GM12878 (cell line): ENCODE measurements at regions not wholly inside any gene's neighbourhood (a gene's known extent, or its start where the extent isn't known, plus 50 kb on each side); places are given as distances from the start of the nearest gene placed in this dataset.

Source experiments
- ATAC-seq: fragments of 200-7000 bp; cut with Tn5 transposase; 3 replicates; pipeline ENCODE4 v1.9.1; 2020; ENCODE audit warnings: mild to moderate bottlenecking, moderate library complexity
- BruUV-seq: library from RNA; stranded (reverse); fragments of 400-500 nt; replicated peaks from 2 replicates; lab custom pipeline; 2021; lab: Mats Ljungman, UMichigan
- CTCF ChIA-PET: fragments of 300-600 bp; sonication (Branson Sonifier 250); formaldehyde crosslinking; extraction: SDS; loops from one replicate; lab custom pipeline; 2021; ENCODE audit warnings: inconsistent platforms; lab: Yijun Ruan, JAX
- POLR2A ChIA-PET: fragments of 350-600 bp; formaldehyde crosslinking; extraction: SDS; loops from one replicate; lab custom pipeline; 2021; ENCODE audit warnings: inconsistent platforms; lab: Charles Lee
- RAD21 ChIA-PET: fragments of 300-600 bp; sonication (Branson Sonifier 250); formaldehyde crosslinking; loops from one replicate; lab custom pipeline; 2023; ENCODE audit warnings: antibody characterized with exemption; ENCODE audit not compliant: unreplicated experiment; lab: Charles Lee
- SMC1A ChIA-PET: fragments of 300-600 bp; sonication (Branson Sonifier 250); formaldehyde crosslinking; loops from one replicate; lab custom pipeline; 2023; ENCODE audit not compliant: unreplicated experiment, uncharacterized antibody; lab: Charles Lee
- DNase-seq: peaks from one replicate; pipeline ENCODE4 v3.0.0-alpha.2; 2011; ENCODE audit warnings: low read depth, low spot score
- FAIRE-seq: peaks from 3 replicates; lab custom pipeline; 2011; peaks lifted over from hg19 to GRCh38; lab: Jason Lieb, UNC
- H2AFZ ChIP-seq: 2 replicates; pipeline ENCODE4 v1.6.0; 2011; ENCODE audit warnings: low read depth, low read length, control low read depth; ENCODE audit not compliant: control insufficient read depth
- H3K27ac ChIP-seq: 2 replicates; pipeline ENCODE4 v1.5.1; 2011; ENCODE audit warnings: control low read depth; ENCODE audit not compliant: control insufficient read depth, insufficient read depth
- H3K27me3 ChIP-seq, 2 experiments: replicated peaks in 1 of 2; 2 replicates each; pipeline versions ENCODE4 v1.6.0 to v1.6.1; 2011; ENCODE audit warnings: low read length in 1 of 2; ENCODE audit not compliant: control insufficient read depth in 2 of 2, insufficient read depth in 2 of 2
- H3K36me3 ChIP-seq, 2 experiments: 2 replicates each; pipeline ENCODE4 v1.5.1; 2011; ENCODE audit warnings: low read length in 1 of 2; ENCODE audit not compliant: control insufficient read depth in 2 of 2, insufficient read depth in 2 of 2
- H3K4me1 ChIP-seq: 2 replicates; pipeline ENCODE4 v1.6.1; 2011; ENCODE audit warnings: mild to moderate bottlenecking, low read length, moderate library complexity, mixed read lengths; ENCODE audit not compliant: control insufficient read depth, insufficient read depth
- H3K4me2 ChIP-seq: 2 replicates; pipeline ENCODE4 v1.6.0; 2011; ENCODE audit warnings: control low read depth; ENCODE audit not compliant: control insufficient read depth, insufficient read depth
- H3K4me3 ChIP-seq: fragments of 200-600 bp; sonication (generic); 2 replicates; pipeline ENCODE4 v1.5.1; 2016
- H3K79me2 ChIP-seq: 2 replicates; pipeline ENCODE4 v1.6.0; 2011; ENCODE audit warnings: low read length; ENCODE audit not compliant: control insufficient read depth, insufficient read depth
- H3K9ac ChIP-seq: 2 replicates; pipeline ENCODE4 v1.8.0; 2011; ENCODE audit warnings: low read length, control low read depth, mixed read lengths; ENCODE audit not compliant: control insufficient read depth, insufficient read depth
- H3K9me3 ChIP-seq: replicated peaks from 3 replicates; pipeline ENCODE4 v1.5.1; 2011; ENCODE audit warnings: mild to moderate bottlenecking, low read length; ENCODE audit not compliant: control insufficient read depth, insufficient read depth
- H4K20me1 ChIP-seq: 2 replicates; pipeline ENCODE4 v1.6.0; 2011; ENCODE audit not compliant: control insufficient read depth, insufficient read depth
- BACH1 ChIP-seq: fragments of 450-650 bp; IDR thresholded peaks from 2 replicates; pipeline ENCODE4 v1.6.1; 2017; ENCODE audit warnings: mild to moderate bottlenecking, borderline replicate concordance
- BMI1 ChIP-seq: fragments of 450-650 bp; IDR thresholded peaks from 2 replicates; pipeline ENCODE4 v1.6.1; 2016; ENCODE audit warnings: mild to moderate bottlenecking, moderate library complexity, borderline replicate concordance
- E2F4 ChIP-seq: IDR thresholded peaks from 2 replicates; pipeline ENCODE4 v1.6.1; 2012; ENCODE audit warnings: low read depth, low read length, improper control_type of control experiment
- E4F1 ChIP-seq: fragments of 450-650 bp; IDR thresholded peaks from 2 replicates; pipeline ENCODE4 v1.6.1; 2018; ENCODE audit warnings: borderline replicate concordance, mild to moderate bottlenecking; ENCODE audit not compliant: partially characterized antibody
- EP300 ChIP-seq, 2 experiments: fragments of 150-350 bp in 1 of 2; IDR thresholded peaks; 2 replicates each; pipeline ENCODE4 v1.6.1; 2011 to 2012; ENCODE audit warnings: low read depth in 2 of 2, low read length in 2 of 2, borderline replicate concordance in 1 of 2, improper control_type of control experiment in 1 of 2, inconsistent platforms in 1 of 2; ENCODE audit not compliant: control insufficient read depth in 1 of 2
- IRF3 ChIP-seq: fragments of 450-650 bp; IDR thresholded peaks from 2 replicates; pipeline ENCODE4 v1.6.1; 2014; ENCODE audit warnings: mild to moderate bottlenecking
- PAX5 ChIP-seq: IDR thresholded peaks from 2 replicates; pipeline ENCODE4 v1.6.1; 2011; ENCODE audit warnings: low read depth, low read length, borderline replicate concordance
- POLR2A ChIP-seq: IDR thresholded peaks from 2 replicates; pipeline ENCODE4 v1.6.1; 2011; ENCODE audit warnings: low read depth, mild to moderate bottlenecking, low read length
- POLR2AphosphoS5 ChIP-seq: IDR thresholded peaks from 2 replicates; pipeline ENCODE4 v1.6.1; 2011; ENCODE audit warnings: mild to moderate bottlenecking, low read length, inconsistent platforms
- SP1 ChIP-seq: IDR thresholded peaks from one replicate; pipeline ENCODE4 v1.6.1; 2011; ENCODE audit warnings: low read depth, low read length
- USF1 ChIP-seq: IDR thresholded peaks from 2 replicates; pipeline ENCODE4 v1.6.1; 2011; ENCODE audit warnings: borderline replicate concordance, low read depth, mild to moderate bottlenecking, moderate library complexity, mixed read lengths, low read length; ENCODE audit not compliant: insufficient read depth; ENCODE audit errors: extremely low read length
- WGBS: methylation state at CpG from one replicate; pipeline ENCODE4 v1.1.6; 2016; ENCODE audit warnings: low lambda C conversion rate; ENCODE audit not compliant: insufficient replicate concordance, insufficient coverage; ENCODE audit errors: missing lambda C conversion rate; 5-methylcytosine and 5-hydroxymethylcytosine counted together
- in situ Hi-C: fragments of 300-500 bp; cut with MboI; formaldehyde crosslinking; loops from 9 replicates; pipeline ENCODE4 v1.14.3; 2018; ENCODE audit warnings: mixed read lengths
- intact Hi-C: fragments of 100-400 bp; cut with micrococcal nuclease; formaldehyde crosslinking; loops from one replicate; pipeline ENCODE4 v1.14.2; 2022; ENCODE audit not compliant: unreplicated experiment

GRCh38 chr5:106113922-106114321 is 1556.8 kb downstream of the EFNA5 start:
- WGBS: 0% methylated on average over 1 of the region's 1 CpG
- CTCF ChIA-PET: interaction anchor here (1.2 kb wide), 1 partner anchor 12 kb away, joined by 3 read pairs; no protein-coding TSS in a partner anchor
- H3K4me1 ChIP-seq: no peaks in the 10 kb centered on the region
- FAIRE-seq (no peak), ATAC-seq (no peak), DNase-seq (no peak)
- no peak overlapping the region for H3K27ac ChIP-seq
- TF ChIP-seq SP1 (no peak), PAX5 (no peak), E4F1 (no peak), EP300 (IDR thresholded peaks at IDR 0.05; ENCODE audit: borderline replicate concordance in 1 of 2, control insufficient read depth in 1 of 2, low read depth in 2 of 2, low read length in 2 of 2) (no peak), POLR2A (no peak), POLR2AphosphoS5 (no peak), E2F4 (no peak), IRF3 (no peak), BACH1 (no peak), BMI1 (no peak), USF1 (no peak)
- POLR2A ChIA-PET: no interaction called here
- no peak overlapping the region for H3K9ac ChIP-seq
- H3K4me2 ChIP-seq: no peak overlapping the region
- H3K36me3 ChIP-seq: no peaks in the 10 kb centered on the region
- RAD21 ChIA-PET: no interaction called here
- H3K9me3 ChIP-seq: no peaks in the 10 kb centered on the region
- intact Hi-C loops (no loop called here), in situ Hi-C loops (no loop called here)
- no TSS peak for BruUV-seq
- SMC1A ChIA-PET: interaction anchor here (1.5 kb wide), 1 partner anchor 155 kb away, joined by 4 read pairs; no protein-coding TSS in a partner anchor
- no peaks in the 10 kb centered on the region for H3K27me3 ChIP-seq
- H4K20me1 ChIP-seq: no peaks in the 10 kb centered on the region
- H2AFZ ChIP-seq: no peak overlapping the region
- no peaks in the 10 kb centered on the region for H3K79me2 ChIP-seq
- no peak overlapping the region for H3K4me3 ChIP-seq
